Skeletal muscle cell (primary cell): ENCODE measurements at regions not wholly inside any gene's neighbourhood (a gene's known extent, or its start where the extent isn't known, plus 50 kb on each side); places are given as distances from the start of the nearest gene placed in this dataset.

Experiments
- DNase-seq: peaks from one replicate; pipeline ENCODE4 v3.0.0-alpha.2; 2010; ENCODE audit warnings: low read depth
- H3K4me3 ChIP-seq: 2 replicates; pipeline ENCODE4 v1.5.1; 2011; ENCODE audit warnings: low read depth, mild to moderate bottlenecking, control low read depth, low read length, moderate library complexity

GRCh38 chr2:204282525-204282924 is 262.8 kb upstream of the PARD3B start:
- H3K4me3 ChIP-seq: no peak overlapping the region
- DNase-seq: peak; percentile 19

- H3K4me3 ChIP-seq: no peak overlapping the region
- no peak for DNase-seq
Observed at GRCh38 chr2:204289066-204289465, 256.2 kb upstream of the PARD3B start.

GRCh38 chr2:204292439-204292838 is 252.8 kb upstream of the PARD3B start:
- no peak overlapping the region for H3K4me3 ChIP-seq
- no peak for DNase-seq

- DNase-seq: no peak
Observed at GRCh38 chr2:204293884-204294747, 251.2 kb upstream of the PARD3B start.

GRCh38 chr2:204298404-204298803 is 246.9 kb upstream of the PARD3B start:
- no peak for DNase-seq
- no peak overlapping the region for H3K4me3 ChIP-seq

More at GRCh38 chr2:204293884-204294747, 251.2 kb upstream of the PARD3B start:
- no peak overlapping the region for H3K4me3 ChIP-seq

- DNase-seq: no peak
- no peak overlapping the region for H3K4me3 ChIP-seq
Observed at GRCh38 chr2:204299766-204300165, 245.5 kb upstream of the PARD3B start.

- DNase-seq: no peak
- H3K4me3 ChIP-seq: no peak overlapping the region
Observed at GRCh38 chr2:204306667-204307066, 238.6 kb upstream of the PARD3B start.

- DNase-seq: no peak
- no peak overlapping the region for H3K4me3 ChIP-seq
Observed at GRCh38 chr2:204312105-204312504, 233.2 kb upstream of the PARD3B start.

GRCh38 chr2:204313256-204313655 is 232.0 kb upstream of the PARD3B start:
- H3K4me3 ChIP-seq: no peak overlapping the region
- no peak for DNase-seq

GRCh38 chr2:204315236-204315662 is 230.0 kb upstream of the PARD3B start:
- DNase-seq: no peak
- no peak overlapping the region for H3K4me3 ChIP-seq

- H3K4me3 ChIP-seq: no peak overlapping the region
- DNase-seq: no peak
Observed at GRCh38 chr2:204317640-204318039, 227.6 kb upstream of the PARD3B start.

- H3K4me3 ChIP-seq: no peak overlapping the region
- DNase-seq: no peak
Observed at GRCh38 chr2:204321027-204321800, 224.1 kb upstream of the PARD3B start.

GRCh38 chr2:204321910-204322751 is 223.1 kb upstream of the PARD3B start:
- H3K4me3 ChIP-seq: no peak overlapping the region

GRCh38 chr2:204325468-204325867 is 219.8 kb upstream of the PARD3B start:
- no peak overlapping the region for H3K4me3 ChIP-seq
- peak; percentile 48 for DNase-seq

More at GRCh38 chr2:204321910-204322751, 223.1 kb upstream of the PARD3B start:
- DNase-seq: no peak

GRCh38 chr2:204328373-204328772 is 216.9 kb upstream of the PARD3B start:
- no peak overlapping the region for H3K4me3 ChIP-seq
- no peak for DNase-seq

- H3K4me3 ChIP-seq: no peak overlapping the region
- no peak for DNase-seq
Observed at GRCh38 chr2:204329016-204329415, 216.3 kb upstream of the PARD3B start.

- no peak for DNase-seq
- H3K4me3 ChIP-seq: no peak overlapping the region
Observed at GRCh38 chr2:204329532-204329931, 215.7 kb upstream of the PARD3B start.

GRCh38 chr2:204331180-204331579 is 214.1 kb upstream of the PARD3B start:
- DNase-seq: no peak

GRCh38 chr2:204331988-204332387 is 213.3 kb upstream of the PARD3B start:
- DNase-seq: no peak
- no peak overlapping the region for H3K4me3 ChIP-seq

More at GRCh38 chr2:204331180-204331579, 214.1 kb upstream of the PARD3B start:
- no peak overlapping the region for H3K4me3 ChIP-seq

GRCh38 chr2:204332706-204333105 is 212.6 kb upstream of the PARD3B start:
- H3K4me3 ChIP-seq: no peak overlapping the region
- no peak for DNase-seq
